ENCODE measurements at regions not wholly inside any gene's neighbourhood (a gene's known extent, or its start where the extent isn't known, plus 50 kb on each side); places are given as distances from the start of the nearest gene placed in this dataset.

DNA sequence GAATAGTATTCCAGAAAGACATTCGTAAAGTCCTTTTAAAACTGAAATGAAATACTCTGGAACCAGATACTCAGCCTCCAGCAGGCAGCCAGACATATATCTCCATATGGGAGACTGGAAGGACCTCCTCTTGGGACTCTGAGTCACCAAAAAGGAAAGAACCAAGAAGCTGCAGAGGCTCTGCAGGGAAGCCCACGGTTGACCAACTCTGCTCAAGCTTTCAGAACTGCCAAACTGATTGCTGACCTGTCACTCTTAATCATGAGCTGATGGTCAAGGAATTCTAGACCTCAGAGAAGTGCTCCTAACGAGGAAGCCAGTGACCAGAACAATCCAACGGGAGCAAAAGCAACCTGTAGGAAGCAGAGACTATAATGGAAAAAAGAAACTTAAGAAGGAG lies 434.7 kb downstream of the EIPR1 start:
- H3K4me3 ChIP-seq (ENCODE audit: low read length): no peak overlapping the region
- WGBS (ENCODE audit: insufficient coverage): no CpG with 5 or more reads among the region's 4 CpGs
- H3K9me3 ChIP-seq (replicated peaks; ENCODE audit: control insufficient read depth, low read depth, low read length): peaks cover 2% of the 10 kb centered on the region
- no peaks in the 10 kb centered on the region for H3K4me1 ChIP-seq (ENCODE audit: control insufficient read depth, insufficient read depth, low read length)
- no peak overlapping the region for H3K27ac ChIP-seq (ENCODE audit: low read length)
- no peak for DNase-seq
- no peaks in the 10 kb centered on the region for H3K36me3 ChIP-seq (ENCODE audit: control insufficient read depth, insufficient read depth, low read length)
- peaks cover 10% of the 10 kb centered on the region for H3K27me3 ChIP-seq (ENCODE audit: control insufficient read depth, insufficient read depth, low read length)

DNA sequence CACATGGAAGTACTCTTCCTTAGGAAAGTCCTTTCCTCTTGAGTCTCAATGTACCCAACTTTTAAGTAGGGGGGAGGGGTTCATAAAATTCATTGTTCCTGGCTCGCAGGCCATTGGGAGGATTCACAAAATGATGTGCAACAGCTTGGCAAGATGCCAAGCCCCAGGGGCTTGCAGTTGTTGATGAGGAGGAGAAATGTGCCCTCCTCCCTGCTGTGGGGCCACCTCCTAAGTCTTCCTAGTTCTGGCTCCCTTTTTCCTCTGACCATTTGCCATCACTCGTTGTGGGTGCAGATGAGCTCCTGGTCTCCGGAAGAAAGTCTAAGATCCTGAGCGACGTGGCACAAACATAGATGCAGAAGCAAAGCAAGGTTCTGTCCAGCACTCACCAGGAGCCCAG lies 435.4 kb downstream of the EIPR1 start:
- Histone ChIP-seq H3K4me1 (ENCODE audit: control insufficient read depth, insufficient read depth, low read length) (no peaks in the 10 kb centered on the region), H3K36me3 (ENCODE audit: control insufficient read depth, insufficient read depth, low read length) (no peaks in the 10 kb centered on the region), H3K4me3 (ENCODE audit: low read length) (no peak overlapping the region), H3K27me3 (ENCODE audit: control insufficient read depth, insufficient read depth, low read length) (peaks cover 10% of the 10 kb centered on the region), H3K27ac (ENCODE audit: low read length) (no peak overlapping the region), H3K9me3 (replicated peaks; ENCODE audit: control insufficient read depth, low read depth, low read length) (peaks cover 2% of the 10 kb centered on the region)
- DNase-seq: no peak
- 90% methylated on average over 2 of the region's 5 CpGs for WGBS (ENCODE audit: insufficient coverage)

DNA sequence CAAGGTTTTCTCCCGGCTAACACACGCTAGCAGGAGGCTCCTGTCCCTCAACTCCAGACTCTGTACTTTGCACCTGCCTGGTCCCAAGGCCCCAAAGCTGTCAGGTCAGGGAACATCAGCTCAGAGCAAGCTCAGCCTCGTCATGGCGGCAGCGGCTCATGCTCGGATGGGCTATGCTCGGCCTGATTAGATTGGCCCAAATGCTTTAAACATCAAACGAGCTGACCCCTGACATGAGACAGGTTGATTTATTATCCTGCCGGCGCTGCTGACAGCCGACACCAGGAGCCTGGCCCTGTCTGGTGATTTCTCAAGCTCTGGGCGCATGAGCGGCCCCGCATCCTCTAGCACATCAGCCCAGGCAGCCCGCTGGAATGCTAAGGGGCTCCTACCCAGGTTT lies 436.4 kb downstream of the EIPR1 start:
- no peak overlapping the region for H3K4me3 ChIP-seq (ENCODE audit: low read length)
- WGBS (ENCODE audit: insufficient coverage): 11% methylated on average over 15 of the region's 15 CpGs
- H3K9me3 ChIP-seq (replicated peaks; ENCODE audit: control insufficient read depth, low read depth, low read length): peaks cover 2% of the 10 kb centered on the region
- peaks cover 10% of the 10 kb centered on the region for H3K27me3 ChIP-seq (ENCODE audit: control insufficient read depth, insufficient read depth, low read length)
- H3K4me1 ChIP-seq (ENCODE audit: control insufficient read depth, insufficient read depth, low read length): no peaks in the 10 kb centered on the region
- no peak overlapping the region for H3K27ac ChIP-seq (ENCODE audit: low read length)
- H3K36me3 ChIP-seq (ENCODE audit: control insufficient read depth, insufficient read depth, low read length): no peaks in the 10 kb centered on the region
- no peak for DNase-seq

DNA sequence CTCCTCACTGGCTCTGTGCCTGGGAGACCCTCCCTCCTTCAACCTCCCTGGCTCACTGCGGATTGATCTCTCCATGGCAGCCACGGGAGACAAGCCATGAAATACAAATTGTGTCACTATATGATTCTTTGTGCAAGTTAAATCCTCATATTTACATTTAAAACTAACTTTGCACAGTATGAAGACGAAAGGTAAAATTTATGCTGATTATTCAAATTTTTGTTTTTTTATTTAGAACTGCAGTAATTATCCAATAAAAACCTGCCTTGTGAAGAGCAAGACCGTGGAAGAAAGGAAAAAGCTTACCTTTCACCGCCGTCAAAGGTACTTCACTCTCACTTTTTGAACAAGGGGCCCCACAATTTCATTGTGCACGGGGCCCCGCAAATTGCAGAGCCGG lies 436.9 kb downstream of the EIPR1 start:
- H3K36me3 ChIP-seq (ENCODE audit: control insufficient read depth, insufficient read depth, low read length): no peaks in the 10 kb centered on the region
- DNase-seq: no peak
- H3K9me3 ChIP-seq (replicated peaks; ENCODE audit: control insufficient read depth, low read depth, low read length): peaks cover 2% of the 10 kb centered on the region
- H3K27ac ChIP-seq (ENCODE audit: low read length): no peak overlapping the region
- no peaks in the 10 kb centered on the region for H3K4me1 ChIP-seq (ENCODE audit: control insufficient read depth, insufficient read depth, low read length)
- WGBS (ENCODE audit: insufficient coverage): 46% methylated on average over 6 of the region's 9 CpGs
- H3K27me3 ChIP-seq (ENCODE audit: control insufficient read depth, insufficient read depth, low read length): peaks cover 10% of the 10 kb centered on the region
- H3K4me3 ChIP-seq (ENCODE audit: low read length): no peak overlapping the region

DNA sequence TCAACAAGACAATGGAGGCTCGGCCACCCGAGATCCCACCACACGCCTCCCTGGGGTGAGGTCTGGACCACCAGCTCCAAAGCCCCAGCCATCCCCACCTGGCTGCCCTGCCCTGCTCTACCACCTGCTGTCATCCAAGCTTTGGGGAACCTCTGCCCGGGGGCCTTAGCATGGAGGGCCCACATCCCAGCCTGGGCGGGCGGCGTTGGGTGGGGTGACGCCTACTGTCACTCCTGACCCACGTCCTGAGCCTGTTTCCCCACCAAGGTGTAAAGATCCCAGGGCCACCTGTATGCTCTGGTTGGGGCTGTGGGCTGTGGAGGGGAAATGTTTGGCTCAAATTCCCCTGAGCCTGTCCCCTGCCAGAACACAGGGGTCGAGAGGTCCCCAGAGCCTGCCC lies 437.6 kb downstream of the EIPR1 start:
- Histone ChIP-seq H3K4me1 (ENCODE audit: control insufficient read depth, insufficient read depth, low read length) (no peaks in the 10 kb centered on the region), H3K4me3 (ENCODE audit: low read length) (no peak overlapping the region), H3K9me3 (replicated peaks; ENCODE audit: control insufficient read depth, low read depth, low read length) (peaks cover 2% of the 10 kb centered on the region), H3K27ac (ENCODE audit: low read length) (no peak overlapping the region), H3K36me3 (ENCODE audit: control insufficient read depth, insufficient read depth, low read length) (no peaks in the 10 kb centered on the region), H3K27me3 (ENCODE audit: control insufficient read depth, insufficient read depth, low read length) (peaks cover 10% of the 10 kb centered on the region)
- no peak for DNase-seq
- 84% methylated on average over 5 of the region's 10 CpGs for WGBS (ENCODE audit: insufficient coverage)

DNA sequence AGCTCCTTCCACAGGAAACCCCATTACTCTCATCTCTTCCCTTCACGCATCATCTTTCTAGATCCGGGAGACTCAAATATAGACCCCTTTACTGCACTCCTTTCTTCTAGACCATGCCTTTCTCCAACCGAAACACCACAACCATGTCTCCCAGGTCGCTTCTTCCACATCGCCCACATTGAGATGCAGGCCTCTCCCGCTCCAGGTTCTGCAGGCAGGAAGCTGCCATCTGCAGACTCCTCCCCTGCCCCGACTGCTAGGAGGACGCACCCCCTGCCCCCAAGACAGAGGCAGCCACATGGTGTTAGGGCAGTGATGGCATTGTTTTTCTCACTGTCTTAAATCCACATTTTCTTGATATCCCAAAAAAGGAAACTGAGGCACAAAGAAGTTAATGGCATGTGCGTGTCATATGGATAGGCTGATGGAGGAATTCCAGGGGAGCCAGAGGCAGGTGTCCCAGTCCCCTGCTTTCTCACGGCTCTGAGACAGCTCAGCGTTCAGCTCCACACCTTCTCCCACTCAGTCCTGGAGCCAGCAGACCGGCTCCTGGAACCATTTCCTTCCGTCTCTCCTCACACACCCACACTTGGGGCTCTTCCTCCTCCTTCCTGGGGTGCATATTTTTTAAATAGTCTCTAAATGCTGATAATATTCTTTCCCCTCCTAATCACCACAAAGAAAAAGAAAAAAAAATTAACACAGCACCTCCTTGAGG lies 438.4 kb downstream of the EIPR1 start:
- Histone ChIP-seq H3K4me1 (ENCODE audit: control insufficient read depth, insufficient read depth, low read length) (no peaks in the 10 kb centered on the region), H3K27ac (ENCODE audit: low read length) (no peak overlapping the region), H3K36me3 (ENCODE audit: control insufficient read depth, insufficient read depth, low read length) (no peaks in the 10 kb centered on the region), H3K27me3 (ENCODE audit: control insufficient read depth, insufficient read depth, low read length) (peaks cover 10% of the 10 kb centered on the region), H3K4me3 (ENCODE audit: low read length) (no peak overlapping the region), H3K9me3 (replicated peaks; ENCODE audit: control insufficient read depth, low read depth, low read length) (peaks cover 2% of the 10 kb centered on the region)
- DNase-seq: no peak
- WGBS (ENCODE audit: insufficient coverage): 83% methylated on average over 7 of the region's 13 CpGs

DNA sequence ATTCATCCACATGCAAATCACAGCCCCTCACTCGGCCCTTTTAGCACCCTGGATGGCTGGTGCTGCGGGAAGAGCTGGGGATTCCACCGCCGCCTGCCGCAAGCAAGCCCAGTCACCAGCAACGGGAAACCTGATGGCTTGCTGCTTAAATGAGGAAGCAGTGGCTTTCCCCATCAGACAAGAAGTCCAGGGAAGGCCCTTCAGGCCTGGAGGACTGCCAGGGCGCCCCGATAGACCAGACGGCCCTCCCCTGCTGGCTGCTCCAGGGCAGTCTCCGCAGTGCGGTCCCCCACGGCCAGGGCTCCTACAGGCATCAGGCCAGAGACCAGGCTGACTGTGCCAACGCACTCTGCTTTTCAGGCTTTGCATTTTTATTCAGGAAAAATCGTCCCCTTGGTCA lies 439.1 kb downstream of the EIPR1 start:
- peaks cover 10% of the 10 kb centered on the region for H3K27me3 ChIP-seq (ENCODE audit: control insufficient read depth, insufficient read depth, low read length)
- H3K9me3 ChIP-seq (replicated peaks; ENCODE audit: control insufficient read depth, low read depth, low read length): no peaks in the 10 kb centered on the region
- H3K27ac ChIP-seq (ENCODE audit: low read length): no peak overlapping the region
- H3K4me3 ChIP-seq (ENCODE audit: low read length): no peak overlapping the region
- H3K4me1 ChIP-seq (ENCODE audit: control insufficient read depth, insufficient read depth, low read length): no peaks in the 10 kb centered on the region
- H3K36me3 ChIP-seq (ENCODE audit: control insufficient read depth, insufficient read depth, low read length): no peaks in the 10 kb centered on the region
- DNase-seq: no peak
- 65% methylated on average over 12 of the region's 14 CpGs for WGBS (ENCODE audit: insufficient coverage)

DNA sequence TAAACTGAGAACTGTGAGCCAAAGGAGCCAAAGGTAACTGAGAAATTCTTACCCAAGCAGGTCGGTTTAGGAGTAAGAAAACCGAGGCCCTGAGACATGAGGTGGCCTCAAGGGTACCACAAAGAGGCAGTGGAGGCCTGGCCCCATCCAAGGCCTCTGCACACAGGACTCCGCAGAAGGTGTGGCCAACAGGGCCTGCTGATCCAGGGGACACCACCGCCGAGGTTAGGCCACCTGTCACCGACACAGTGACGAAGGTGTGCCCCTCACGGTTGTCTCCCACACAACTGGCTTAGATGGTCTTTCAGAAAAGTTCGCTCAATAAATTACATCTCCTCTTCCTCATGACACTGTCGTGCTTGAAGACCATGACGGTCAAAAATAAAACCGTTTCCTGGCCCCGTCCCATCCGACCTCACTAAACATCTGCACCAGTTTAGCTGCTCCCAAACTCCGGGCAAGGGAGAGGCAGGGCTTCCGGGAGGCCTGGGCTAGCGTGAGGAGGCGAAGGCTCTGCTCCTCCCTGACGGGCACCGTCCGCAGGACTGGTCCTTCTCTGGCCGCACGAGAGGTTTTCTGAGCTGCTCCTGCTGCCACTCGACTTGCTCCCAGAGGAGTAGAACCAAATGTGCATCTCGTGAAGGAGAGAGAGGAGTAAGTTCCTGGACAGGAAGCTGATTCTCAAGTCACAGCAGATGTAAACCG lies 442.0 kb downstream of the EIPR1 start:
- no peak for DNase-seq
- Histone ChIP-seq H3K9me3 (replicated peaks; ENCODE audit: control insufficient read depth, low read depth, low read length) (no peaks in the 10 kb centered on the region), H3K27ac (ENCODE audit: low read length) (no peak overlapping the region), H3K4me1 (ENCODE audit: control insufficient read depth, insufficient read depth, low read length) (no peaks in the 10 kb centered on the region), H3K36me3 (ENCODE audit: control insufficient read depth, insufficient read depth, low read length) (no peaks in the 10 kb centered on the region), H3K4me3 (ENCODE audit: low read length) (no peak overlapping the region), H3K27me3 (ENCODE audit: control insufficient read depth, insufficient read depth, low read length) (no peaks in the 10 kb centered on the region)
- 81% methylated on average over 19 of the region's 26 CpGs for WGBS (ENCODE audit: insufficient coverage)

DNA sequence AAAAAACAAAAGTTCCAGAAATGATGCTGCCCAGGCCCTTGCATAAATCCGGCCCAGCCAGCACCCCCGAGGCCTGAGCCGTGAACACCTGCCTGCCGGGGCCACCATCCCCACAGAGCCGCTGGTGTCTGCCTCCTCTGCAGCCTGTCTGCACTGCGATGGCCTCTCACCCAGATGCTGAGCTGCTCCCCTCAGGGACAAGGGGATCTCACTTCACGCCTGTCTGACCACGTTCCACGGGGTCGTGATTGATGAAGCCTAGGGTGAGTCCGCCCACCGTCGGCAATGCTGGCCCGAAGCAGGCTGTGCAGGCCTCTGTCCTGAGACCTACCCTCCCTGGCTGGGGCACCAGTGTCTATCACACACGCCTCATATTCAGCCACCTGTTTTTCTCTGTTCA lies 444.2 kb downstream of the EIPR1 start:
- Histone ChIP-seq H3K27me3 (ENCODE audit: control insufficient read depth, insufficient read depth, low read length) (no peaks in the 10 kb centered on the region), H3K9me3 (replicated peaks; ENCODE audit: control insufficient read depth, low read depth, low read length) (peaks cover 5% of the 10 kb centered on the region), H3K36me3 (ENCODE audit: control insufficient read depth, insufficient read depth, low read length) (no peaks in the 10 kb centered on the region), H3K4me3 (ENCODE audit: low read length) (no peak overlapping the region), H3K4me1 (ENCODE audit: control insufficient read depth, insufficient read depth, low read length) (no peaks in the 10 kb centered on the region), H3K27ac (ENCODE audit: low read length) (no peak overlapping the region)
- 20% methylated on average over 15 of the region's 15 CpGs for WGBS (ENCODE audit: insufficient coverage)
- no peak for DNase-seq

DNA sequence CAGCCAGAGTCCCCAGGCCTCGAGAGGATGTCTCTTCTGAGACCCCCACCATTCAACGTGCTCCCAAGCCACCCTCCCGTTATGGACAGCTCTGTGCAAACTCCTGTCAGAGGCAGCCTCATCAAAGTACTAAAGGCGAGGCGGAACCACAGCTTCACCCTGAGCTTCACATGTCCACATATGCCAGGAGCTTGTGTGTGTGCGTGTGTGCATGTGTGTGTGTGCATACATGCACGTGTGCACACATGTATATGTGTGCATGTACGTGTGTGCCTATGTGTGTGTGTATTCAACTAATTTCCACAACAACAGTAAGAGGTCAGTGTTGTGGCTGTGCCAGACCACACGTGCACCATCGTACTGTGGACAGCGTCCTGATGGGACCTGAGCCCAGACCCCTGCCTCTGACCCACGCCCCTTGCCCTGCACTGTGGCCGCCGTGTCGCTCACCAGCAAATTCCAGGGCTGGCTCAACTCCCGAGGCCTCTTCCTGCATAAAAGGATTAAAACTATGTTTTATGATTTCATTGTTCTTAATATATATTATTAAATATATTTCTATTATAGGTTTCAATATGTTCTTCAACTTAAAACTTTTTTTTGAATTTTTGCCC lies 444.8 kb downstream of the EIPR1 start:
- WGBS (ENCODE audit: insufficient coverage): 57% methylated on average over 5 of the region's 16 CpGs
- DNase-seq: no peak
- no peaks in the 10 kb centered on the region for H3K27me3 ChIP-seq (ENCODE audit: control insufficient read depth, insufficient read depth, low read length)
- no peak overlapping the region for H3K27ac ChIP-seq (ENCODE audit: low read length)
- H3K4me1 ChIP-seq (ENCODE audit: control insufficient read depth, insufficient read depth, low read length): no peaks in the 10 kb centered on the region
- no peaks in the 10 kb centered on the region for H3K36me3 ChIP-seq (ENCODE audit: control insufficient read depth, insufficient read depth, low read length)
- H3K4me3 ChIP-seq (ENCODE audit: low read length): no peak overlapping the region
- peaks cover 5% of the 10 kb centered on the region for H3K9me3 ChIP-seq (replicated peaks; ENCODE audit: control insufficient read depth, low read depth, low read length)

All from muscle of leg (tissue), 3 donors.